Gastroesophageal sphincter (tissue), 3 donors: ENCODE measurements at regions not wholly inside any gene's neighbourhood (a gene's known extent, or its start where the extent isn't known, plus 50 kb on each side); places are given as distances from the start of the nearest gene placed in this dataset.

Experiments
- EP300 ChIP-seq: sonication (generic); formaldehyde crosslinking; IDR thresholded peaks from one replicate; pipeline ENCODE4 v1.6.1; 2017; ENCODE audit warnings: antibody characterized with exemption, mild to moderate bottlenecking
- TF ChIP-seq, protein P1 (sequence below), 4 experiments: fragments of 200-600 bp in 2 of 4; fragments of 450-650 bp in 2 of 4; sonication (generic) in 1 of 4; IDR thresholded peaks; one replicate each; pipeline ENCODE4 v1.5.1; 2017 to 2019; ENCODE audit warnings: antibody characterized with exemption in 4 of 4, mild to moderate bottlenecking in 2 of 4, moderate library complexity in 2 of 4

DNA sequence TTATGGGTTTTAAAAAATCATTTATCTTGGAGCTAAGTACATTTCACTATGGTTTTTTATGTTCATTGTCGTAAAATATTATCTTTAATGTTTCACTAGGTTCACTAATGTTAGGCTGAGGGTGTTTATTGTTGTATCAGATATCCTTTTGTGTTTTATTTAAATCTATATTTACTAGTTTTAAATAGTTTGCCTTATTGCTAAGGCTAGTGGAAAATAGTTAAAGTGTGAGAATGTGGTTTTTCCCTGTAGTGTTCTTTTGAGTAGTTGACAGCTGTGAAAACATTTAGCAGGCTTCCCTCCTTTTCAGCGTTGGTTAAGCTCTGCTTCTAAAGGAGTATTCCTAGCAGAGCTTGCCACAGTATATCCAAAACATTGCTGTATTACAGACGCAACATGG is 139.0 kb downstream of the TM9SF2 start:
- TF ChIP-seq, protein P1, sequence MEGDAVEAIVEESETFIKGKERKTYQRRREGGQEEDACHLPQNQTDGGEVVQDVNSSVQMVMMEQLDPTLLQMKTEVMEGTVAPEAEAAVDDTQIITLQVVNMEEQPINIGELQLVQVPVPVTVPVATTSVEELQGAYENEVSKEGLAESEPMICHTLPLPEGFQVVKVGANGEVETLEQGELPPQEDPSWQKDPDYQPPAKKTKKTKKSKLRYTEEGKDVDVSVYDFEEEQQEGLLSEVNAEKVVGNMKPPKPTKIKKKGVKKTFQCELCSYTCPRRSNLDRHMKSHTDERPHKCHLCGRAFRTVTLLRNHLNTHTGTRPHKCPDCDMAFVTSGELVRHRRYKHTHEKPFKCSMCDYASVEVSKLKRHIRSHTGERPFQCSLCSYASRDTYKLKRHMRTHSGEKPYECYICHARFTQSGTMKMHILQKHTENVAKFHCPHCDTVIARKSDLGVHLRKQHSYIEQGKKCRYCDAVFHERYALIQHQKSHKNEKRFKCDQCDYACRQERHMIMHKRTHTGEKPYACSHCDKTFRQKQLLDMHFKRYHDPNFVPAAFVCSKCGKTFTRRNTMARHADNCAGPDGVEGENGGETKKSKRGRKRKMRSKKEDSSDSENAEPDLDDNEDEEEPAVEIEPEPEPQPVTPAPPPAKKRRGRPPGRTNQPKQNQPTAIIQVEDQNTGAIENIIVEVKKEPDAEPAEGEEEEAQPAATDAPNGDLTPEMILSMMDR (IDR thresholded peaks at IDR 0.05): no peak
- no peak for TF ChIP-seq EP300
